GM13976 (cell line): ENCODE measurements at regions not wholly inside any gene's neighbourhood (a gene's known extent, or its start where the extent isn't known, plus 50 kb on each side); places are given as distances from the start of the nearest gene placed in this dataset.

Experiments used
- DNase-seq: peaks from one replicate; pipeline ENCODE4 v3.0.0; 2012; ENCODE audit warnings: low spot score
- CTCF ChIP-seq: IDR thresholded peaks from 2 replicates; pipeline ENCODE4 v1.5.1; 2012; ENCODE audit warnings: borderline replicate concordance, mild to moderate bottlenecking; ENCODE audit not compliant: insufficient read depth; ENCODE audit errors: extremely low read depth, missing control alignments, control extremely low read depth
- in situ Hi-C: fragments of 300-500 bp; cut with MboI; formaldehyde crosslinking; loops from one replicate; pipeline ENCODE4 v1.12.0; 2022; ENCODE audit warnings: low sequenced_read_pairs, mixed read lengths, inconsistent platforms; ENCODE audit not compliant: unreplicated experiment

GRCh38 chr3:70821602-70822001, 509.2 kb upstream of the MDFIC2 start:
- no peak for TF ChIP-seq CTCF
- no peak for DNase-seq
- in situ Hi-C loops: no loop called here

DNA sequence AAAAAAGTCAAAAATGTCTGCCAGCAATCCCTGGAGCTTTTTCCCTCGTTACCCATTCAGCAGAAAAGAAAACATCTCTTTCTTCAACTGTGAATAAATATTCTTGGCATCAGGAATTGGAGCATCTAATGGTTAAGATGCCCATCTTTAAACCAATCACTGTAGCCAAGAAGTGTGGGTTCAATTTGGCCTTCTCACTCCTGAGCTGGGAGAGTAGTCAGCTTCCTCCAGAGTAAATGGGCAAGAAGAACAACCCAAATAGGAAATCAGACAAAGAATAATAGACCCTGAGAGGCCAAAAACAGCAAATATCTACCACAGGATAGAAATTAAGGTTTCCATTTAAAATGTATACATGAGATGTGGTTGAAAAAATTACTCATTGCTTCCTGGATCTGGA, 508.0 kb upstream of the MDFIC2 start:
- DNase-seq: no peak
- no peak for TF ChIP-seq CTCF
- in situ Hi-C loops: no loop called here

DNA sequence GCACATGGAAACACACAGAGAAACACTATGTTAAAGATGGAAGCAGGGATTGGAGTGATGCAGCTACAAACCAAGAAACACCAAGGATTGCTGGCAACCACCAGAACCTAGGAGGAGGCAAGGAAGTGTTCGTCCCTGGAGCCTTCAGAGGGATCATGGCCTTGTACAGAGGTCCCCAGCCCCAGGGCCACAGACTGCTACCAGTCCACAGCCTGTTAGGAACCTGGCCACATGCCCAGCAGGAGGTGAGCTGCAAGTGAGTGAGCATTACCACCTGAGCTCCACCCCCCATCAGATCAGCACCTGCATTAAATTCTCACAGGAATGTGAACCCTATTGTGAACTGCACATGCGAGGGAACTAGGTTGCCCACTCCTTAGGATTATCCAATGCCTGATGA, 505.7 kb upstream of the MDFIC2 start:
- in situ Hi-C loops: no loop called here

GRCh38 chr3:70816346-70816745, 503.9 kb upstream of the MDFIC2 start:
- no peak for TF ChIP-seq CTCF
- in situ Hi-C loops: no loop called here
- no peak for DNase-seq

More for the DNA sequence above, 505.7 kb upstream of the MDFIC2 start:
- no peak for DNase-seq
- TF ChIP-seq CTCF: no peak

GRCh38 chr3:70815817-70816216, 503.4 kb upstream of the MDFIC2 start:
- in situ Hi-C loops: no loop called here
- DNase-seq: no peak
- TF ChIP-seq CTCF: no peak

- DNase-seq: no peak
- in situ Hi-C loops: no loop called here
- no peak for TF ChIP-seq CTCF
Measured at GRCh38 chr3:70813311-70813710, 500.9 kb upstream of the MDFIC2 start.

GRCh38 chr3:70811880-70812279, 499.4 kb upstream of the MDFIC2 start:
- no peak for TF ChIP-seq CTCF
- no peak for DNase-seq
- in situ Hi-C loops: no loop called here
